ENCODE measurements at regions not wholly inside any gene's neighbourhood (a gene's known extent, or its start where the extent isn't known, plus 50 kb on each side); places are given as distances from the start of the nearest gene placed in this dataset.
"Not testable (repeated sequence)": the region's sequence is repeated elsewhere in the genome, so short reads cannot be mapped to it uniquely, and the experiment has no call there.

- Histone ChIP-seq H3F3A (replicated peaks; ENCODE audit: low read depth) (no peaks in the 10 kb centered on the region), H3K36me3 (ENCODE audit: insufficient read depth) (no peaks in the 10 kb centered on the region), H3K27me3 (ENCODE audit: insufficient read depth) (no peaks in the 10 kb centered on the region), H3K4me1 (ENCODE audit: insufficient read depth) (0 out of 2 replicates have a peak, but pooled peaks cover 10% of the 10 kb centered on the region), H2AFZ (no peak overlapping the region), H3K9me2 (ENCODE audit: insufficient read depth) (0 out of 2 replicates have a peak, but pooled peaks cover 5% of the 10 kb centered on the region), H3K4me2 (no peak overlapping the region), H4K20me1 (replicated peaks; ENCODE audit: insufficient read depth) (no peaks in the 10 kb centered on the region), H3K79me2 (replicated peaks; ENCODE audit: insufficient read depth) (no peaks in the 10 kb centered on the region), H3K27ac (ENCODE audit: low read depth) (no peak overlapping the region), H3K4me3 (no peak overlapping the region)
- no peak for DNase-seq (ENCODE audit: low spot score)
- Mint-ChIP-seq H3K4me1 (no peaks in the 10 kb centered on the region; the same call in 2 of the 3 replicates), H3K4me3 (no peak overlapping the region), H3K36me3 (ENCODE audit: low read depth) (peaks cover 2% of the 10 kb centered on the region; the same call in 1 of the 3 replicates), H3K27me3 (ENCODE audit: insufficient read depth, low read depth, poor library complexity) (no peaks in the 10 kb centered on the region), H3K27ac (no peak overlapping the region), H3K9me3 (no peaks in the 10 kb centered on the region)
- TF ChIP-seq POLR2AphosphoS5 (IDR thresholded peaks at IDR 0.05; ENCODE audit: low read depth) (no peak), JUNB (IDR thresholded peaks at IDR 0.05; ENCODE audit: unreplicated experiment) (no peak), NANOG (IDR thresholded peaks at IDR 0.05; ENCODE audit: borderline replicate concordance) (no peak), ZNF114 (CRISPR knock-in tag; IDR thresholded peaks at IDR 0.05) (no peak), EZH2 (IDR thresholded peaks at IDR 0.05; ENCODE audit: low read depth, unreplicated experiment) (no peak), ZNF331 (CRISPR knock-in tag; IDR thresholded peaks at IDR 0.05; ENCODE audit: low read depth) (no peak)
- ATAC-seq, result no peak
Measured at GRCh38 chr10:65791979-65792378, 1133.9 kb upstream of the LRRTM3 start.

GRCh38 chr10:65793738-65794425, 1132.0 kb upstream of the LRRTM3 start:
- H3K36me3 Mint-ChIP-seq (ENCODE audit: low read depth), result peaks cover 2% of the 10 kb centered on the region; the same call in 1 of the 3 replicates

GRCh38 chr10:65794861-65795260, 1131.0 kb upstream of the LRRTM3 start:
- not testable (repeated sequence) for H3K9me2 ChIP-seq (ENCODE audit: insufficient read depth); H3K4me1 Mint-ChIP-seq; H2AFZ ChIP-seq; H3K36me3 Mint-ChIP-seq (ENCODE audit: low read depth); H3K4me3 ChIP-seq; H3K9me3 Mint-ChIP-seq; H3K27me3 Mint-ChIP-seq (ENCODE audit: insufficient read depth, low read depth, poor library complexity); H3K27ac Mint-ChIP-seq; H3F3A ChIP-seq (replicated peaks; ENCODE audit: low read depth); H3K79me2 ChIP-seq (replicated peaks; ENCODE audit: insufficient read depth); H4K20me1 ChIP-seq (replicated peaks; ENCODE audit: insufficient read depth); H3K36me3 ChIP-seq (ENCODE audit: insufficient read depth); ATAC-seq; H3K27ac ChIP-seq (ENCODE audit: low read depth); H3K4me3 Mint-ChIP-seq; H3K4me1 ChIP-seq (ENCODE audit: insufficient read depth); DNase-seq (ENCODE audit: low spot score); H3K27me3 ChIP-seq (ENCODE audit: insufficient read depth); H3K4me2 ChIP-seq

More at GRCh38 chr10:65793738-65794425, 1132.0 kb upstream of the LRRTM3 start:
- H3K36me3 ChIP-seq (ENCODE audit: insufficient read depth), result no peaks in the 10 kb centered on the region
- H4K20me1 ChIP-seq (replicated peaks; ENCODE audit: insufficient read depth), result no peaks in the 10 kb centered on the region
- DNase-seq (ENCODE audit: low spot score), result no peak
- H3F3A ChIP-seq (replicated peaks; ENCODE audit: low read depth), result no peaks in the 10 kb centered on the region
- no peak overlapping the region for H3K4me3 ChIP-seq
- no peaks in the 10 kb centered on the region for H3K27me3 Mint-ChIP-seq (ENCODE audit: insufficient read depth, low read depth, poor library complexity)
- 0 out of 2 replicates have a peak, but pooled peaks cover 5% of the 10 kb centered on the region for H3K9me2 ChIP-seq (ENCODE audit: insufficient read depth)
- H3K79me2 ChIP-seq (replicated peaks; ENCODE audit: insufficient read depth), result no peaks in the 10 kb centered on the region
- 0 out of 2 replicates have a peak, but pooled peaks cover 10% of the 10 kb centered on the region for H3K4me1 ChIP-seq (ENCODE audit: insufficient read depth)
- no peak overlapping the region for H2AFZ ChIP-seq
- no peaks in the 10 kb centered on the region; the same call in 2 of the 3 replicates for H3K4me1 Mint-ChIP-seq
- ATAC-seq, result no peak
- no peak overlapping the region for H3K4me2 ChIP-seq
- H3K27me3 ChIP-seq (ENCODE audit: insufficient read depth), result no peaks in the 10 kb centered on the region
- H3K27ac Mint-ChIP-seq, result no peak overlapping the region
- H3K9me3 Mint-ChIP-seq, result no peaks in the 10 kb centered on the region
- H3K27ac ChIP-seq (ENCODE audit: low read depth), result no peak overlapping the region
- TF ChIP-seq POLR2AphosphoS5 (IDR thresholded peaks at IDR 0.05; ENCODE audit: low read depth) (no peak), CTCF (conservative IDR thresholded peaks at IDR 0.05; ENCODE audit: low read depth in 2 of 2) (no peak), ZNF114 (CRISPR knock-in tag; IDR thresholded peaks at IDR 0.05) (no peak), STAT1 (IDR thresholded peaks at IDR 0.05; ENCODE audit: unreplicated experiment) (no peak)
- no peak overlapping the region for H3K4me3 Mint-ChIP-seq
